IMR-90 (cell line): ENCODE measurements at regions not wholly inside any gene's neighbourhood (a gene's known extent, or its start where the extent isn't known, plus 50 kb on each side); places are given as distances from the start of the nearest gene placed in this dataset.
"Not testable (repeated sequence)": the region's sequence is repeated elsewhere in the genome, so short reads cannot be mapped to it uniquely, and the experiment has no call there.

ENCODE experiments used
- BHLHE40 ChIP-seq: fragments of 150-350 bp; IDR thresholded peaks from 2 replicates; pipeline ENCODE4 v1.6.1; 2016; ENCODE audit warnings: mild to moderate bottlenecking, low read depth, low read length
- POLR2A ChIP-seq: IDR thresholded peaks from 2 replicates; pipeline ENCODE4 v1.6.1; 2012; ENCODE audit warnings: mild to moderate bottlenecking, low read depth, low read length
- RAD21 ChIP-seq: IDR thresholded peaks from 2 replicates; pipeline ENCODE4 v1.6.1; 2012; ENCODE audit warnings: low read length, improper control_type of control experiment
- SMC3 ChIP-seq: fragments of 150-350 bp; IDR thresholded peaks from 2 replicates; pipeline ENCODE4 v1.6.1; 2016; ENCODE audit warnings: low read depth, mild to moderate bottlenecking, antibody characterized with exemption, low read length, moderate library complexity
- TF ChIP-seq, protein P1 (sequence below): fragments of 150-350 bp; IDR thresholded peaks from 2 replicates; pipeline ENCODE4 v1.6.1; 2016; ENCODE audit warnings: low read depth, mild to moderate bottlenecking, low read length, moderate library complexity, borderline replicate concordance
- TF ChIP-seq, protein P2 (sequence below): conservative IDR thresholded peaks from 2 replicates; pipeline ENCODE4 v1.5.1; 2012; ENCODE audit warnings: mild to moderate bottlenecking, low read depth, low read length, improper control_type of control experiment

DNA sequence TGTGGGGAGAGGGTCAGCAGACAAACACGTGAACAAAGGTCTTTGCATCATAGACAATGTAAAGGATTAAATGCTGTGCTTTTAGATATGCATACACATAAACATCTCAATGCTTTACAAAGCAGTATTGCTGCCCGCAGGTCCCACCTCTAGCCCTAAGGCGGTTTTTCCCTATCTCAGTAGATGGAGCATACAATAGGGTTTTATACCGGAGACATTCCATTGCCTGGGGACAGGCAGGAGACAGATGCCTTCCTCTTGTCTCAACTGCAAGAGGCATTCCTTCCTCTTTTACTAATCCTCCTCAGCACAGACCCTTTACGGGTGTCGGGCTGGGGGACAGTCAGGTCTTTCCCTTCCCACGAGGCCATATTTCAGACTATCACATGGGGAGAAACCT lies 279.5 kb downstream of the AKAIN1 start:
- TF ChIP-seq, protein P1, sequence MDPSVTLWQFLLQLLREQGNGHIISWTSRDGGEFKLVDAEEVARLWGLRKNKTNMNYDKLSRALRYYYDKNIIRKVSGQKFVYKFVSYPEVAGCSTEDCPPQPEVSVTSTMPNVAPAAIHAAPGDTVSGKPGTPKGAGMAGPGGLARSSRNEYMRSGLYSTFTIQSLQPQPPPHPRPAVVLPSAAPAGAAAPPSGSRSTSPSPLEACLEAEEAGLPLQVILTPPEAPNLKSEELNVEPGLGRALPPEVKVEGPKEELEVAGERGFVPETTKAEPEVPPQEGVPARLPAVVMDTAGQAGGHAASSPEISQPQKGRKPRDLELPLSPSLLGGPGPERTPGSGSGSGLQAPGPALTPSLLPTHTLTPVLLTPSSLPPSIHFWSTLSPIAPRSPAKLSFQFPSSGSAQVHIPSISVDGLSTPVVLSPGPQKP, result not testable (repeated sequence)
- TF ChIP-seq RAD21, POLR2A, BHLHE40, SMC3: not testable (repeated sequence)
- TF ChIP-seq, protein P2, sequence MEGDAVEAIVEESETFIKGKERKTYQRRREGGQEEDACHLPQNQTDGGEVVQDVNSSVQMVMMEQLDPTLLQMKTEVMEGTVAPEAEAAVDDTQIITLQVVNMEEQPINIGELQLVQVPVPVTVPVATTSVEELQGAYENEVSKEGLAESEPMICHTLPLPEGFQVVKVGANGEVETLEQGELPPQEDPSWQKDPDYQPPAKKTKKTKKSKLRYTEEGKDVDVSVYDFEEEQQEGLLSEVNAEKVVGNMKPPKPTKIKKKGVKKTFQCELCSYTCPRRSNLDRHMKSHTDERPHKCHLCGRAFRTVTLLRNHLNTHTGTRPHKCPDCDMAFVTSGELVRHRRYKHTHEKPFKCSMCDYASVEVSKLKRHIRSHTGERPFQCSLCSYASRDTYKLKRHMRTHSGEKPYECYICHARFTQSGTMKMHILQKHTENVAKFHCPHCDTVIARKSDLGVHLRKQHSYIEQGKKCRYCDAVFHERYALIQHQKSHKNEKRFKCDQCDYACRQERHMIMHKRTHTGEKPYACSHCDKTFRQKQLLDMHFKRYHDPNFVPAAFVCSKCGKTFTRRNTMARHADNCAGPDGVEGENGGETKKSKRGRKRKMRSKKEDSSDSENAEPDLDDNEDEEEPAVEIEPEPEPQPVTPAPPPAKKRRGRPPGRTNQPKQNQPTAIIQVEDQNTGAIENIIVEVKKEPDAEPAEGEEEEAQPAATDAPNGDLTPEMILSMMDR, result not testable (repeated sequence)
